GM12874 (cell line): ENCODE measurements at regions not wholly inside any gene's neighbourhood (a gene's known extent, or its start where the extent isn't known, plus 50 kb on each side); places are given as distances from the start of the nearest gene placed in this dataset.

Source experiments
- TF ChIP-seq, protein P1 (sequence below): IDR thresholded peaks from 2 replicates; pipeline ENCODE4 v1.5.1; 2011; ENCODE audit warnings: low read depth, mild to moderate bottlenecking, control low read depth, low read length, moderate library complexity; ENCODE audit not compliant: insufficient read depth

DNA sequence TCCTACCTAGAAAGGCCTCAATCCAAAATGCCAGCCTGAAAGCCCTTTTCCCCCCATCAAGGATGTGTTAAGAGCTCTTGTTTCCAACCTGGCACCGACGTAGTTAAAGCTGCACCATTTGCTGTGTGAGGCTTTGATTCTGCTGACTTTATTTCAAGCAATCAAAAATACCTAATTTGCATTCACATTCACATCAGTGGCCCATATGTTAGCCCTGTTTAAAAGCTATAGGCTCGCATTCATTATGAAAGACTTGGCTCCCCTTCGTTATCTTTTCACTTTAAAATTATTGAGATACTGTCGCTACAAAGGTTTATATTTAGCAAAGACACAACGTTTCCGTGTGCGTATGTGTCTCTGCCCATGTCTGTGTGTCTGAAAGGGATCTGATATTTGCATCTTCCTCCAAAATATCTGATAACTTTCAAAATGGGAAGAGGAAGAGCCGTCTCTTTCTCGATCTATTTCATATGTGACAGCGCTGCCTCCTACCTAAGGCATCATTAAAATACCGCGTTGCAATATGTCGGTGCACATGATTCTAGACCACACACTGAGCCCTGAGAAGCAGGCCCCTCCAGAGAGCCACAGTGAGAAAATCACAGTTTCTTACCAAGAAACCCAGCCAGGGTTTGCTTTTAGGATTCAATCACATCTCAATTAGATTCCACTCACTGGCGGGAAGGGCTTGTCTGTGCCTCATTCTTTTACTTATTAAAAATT lies 57.1 kb upstream of the ITPRID1 start:
- TF ChIP-seq, protein P1, sequence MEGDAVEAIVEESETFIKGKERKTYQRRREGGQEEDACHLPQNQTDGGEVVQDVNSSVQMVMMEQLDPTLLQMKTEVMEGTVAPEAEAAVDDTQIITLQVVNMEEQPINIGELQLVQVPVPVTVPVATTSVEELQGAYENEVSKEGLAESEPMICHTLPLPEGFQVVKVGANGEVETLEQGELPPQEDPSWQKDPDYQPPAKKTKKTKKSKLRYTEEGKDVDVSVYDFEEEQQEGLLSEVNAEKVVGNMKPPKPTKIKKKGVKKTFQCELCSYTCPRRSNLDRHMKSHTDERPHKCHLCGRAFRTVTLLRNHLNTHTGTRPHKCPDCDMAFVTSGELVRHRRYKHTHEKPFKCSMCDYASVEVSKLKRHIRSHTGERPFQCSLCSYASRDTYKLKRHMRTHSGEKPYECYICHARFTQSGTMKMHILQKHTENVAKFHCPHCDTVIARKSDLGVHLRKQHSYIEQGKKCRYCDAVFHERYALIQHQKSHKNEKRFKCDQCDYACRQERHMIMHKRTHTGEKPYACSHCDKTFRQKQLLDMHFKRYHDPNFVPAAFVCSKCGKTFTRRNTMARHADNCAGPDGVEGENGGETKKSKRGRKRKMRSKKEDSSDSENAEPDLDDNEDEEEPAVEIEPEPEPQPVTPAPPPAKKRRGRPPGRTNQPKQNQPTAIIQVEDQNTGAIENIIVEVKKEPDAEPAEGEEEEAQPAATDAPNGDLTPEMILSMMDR, result no peak

- TF ChIP-seq, protein P1, result no peak
Measured at GRCh38 chr7:31457551-31457950, 56.3 kb upstream of the ITPRID1 start.

GRCh38 chr7:31458203-31458602 lies 55.7 kb upstream of the ITPRID1 start:
- TF ChIP-seq, protein P1, result no peak

- TF ChIP-seq, protein P1, result no peak
Measured at GRCh38 chr7:31462636-31463035, 51.3 kb upstream of the ITPRID1 start.
